ENCODE measurements at regions not wholly inside any gene's neighbourhood (a gene's known extent, or its start where the extent isn't known, plus 50 kb on each side); places are given as distances from the start of the nearest gene placed in this dataset.

DNA sequence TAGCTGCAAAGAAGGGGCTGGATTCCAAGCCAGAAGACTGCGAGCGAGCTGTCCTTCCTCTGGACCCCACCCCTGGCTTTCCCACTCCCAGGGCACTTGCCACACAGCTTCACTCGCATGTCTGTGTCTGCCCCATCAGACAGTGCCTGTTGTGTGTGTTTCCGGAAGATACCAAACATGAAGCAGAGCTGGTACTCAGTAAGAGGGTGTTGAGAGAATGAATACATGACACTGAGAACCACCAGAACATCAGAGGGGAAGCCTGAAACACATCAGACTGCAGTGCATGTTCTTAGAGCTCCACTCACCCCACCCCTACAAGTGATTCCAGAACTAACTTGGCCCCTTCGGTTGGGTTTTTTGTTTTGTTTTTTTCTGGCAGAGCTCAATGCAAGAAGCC is 181.5 kb downstream of the TTC32 start:
- DNase-seq (ENCODE audit: low read depth) = no peak

- DNase-seq (ENCODE audit: low read depth) = no peak
These were observed 182.2 kb downstream of the TTC32 start for GRCh38 chr2:19719540-19719939.

DNA sequence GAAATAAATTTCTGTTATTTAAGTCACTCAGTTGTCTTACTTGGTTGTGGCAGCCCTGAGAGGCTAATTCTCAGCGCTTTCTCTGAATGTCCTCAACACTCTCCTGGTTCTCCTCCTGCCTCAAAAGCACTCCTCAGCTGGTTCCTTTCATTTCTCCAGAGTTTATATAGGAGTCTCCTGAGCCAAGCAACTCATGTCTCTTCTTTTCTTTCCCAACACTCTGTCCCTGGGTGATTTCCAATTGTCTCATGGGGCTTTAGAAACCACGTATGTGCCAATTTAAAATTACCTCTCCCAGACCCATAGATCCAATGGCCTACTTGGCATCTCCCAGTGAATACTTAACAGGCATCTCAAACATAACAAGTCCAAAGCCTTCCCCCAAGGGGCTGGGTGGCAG is 184.3 kb downstream of the TTC32 start:
- no peak for DNase-seq (ENCODE audit: low read depth)

GRCh38 chr2:19714926-19715325 is 186.9 kb downstream of the TTC32 start:
- peak; percentile 36 for DNase-seq (ENCODE audit: low read depth)

DNA sequence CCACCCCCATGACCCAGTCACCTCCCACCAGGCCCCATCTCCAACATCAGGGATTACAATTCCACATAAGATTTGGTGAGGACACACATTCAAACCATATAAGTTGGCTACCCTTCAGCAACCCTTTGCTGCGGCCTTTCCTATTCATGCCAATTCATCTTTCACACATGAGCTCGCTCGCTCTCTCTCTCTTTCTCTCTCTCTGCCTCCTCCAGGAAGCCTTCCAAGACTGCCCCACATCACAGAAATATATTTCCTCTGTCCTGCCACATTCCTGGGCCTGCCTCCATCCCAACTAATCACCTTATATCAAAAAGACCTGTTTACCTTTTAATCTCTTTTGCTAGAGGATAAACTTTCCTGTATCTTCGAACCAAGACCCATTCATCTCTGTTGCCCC is 188.9 kb downstream of the TTC32 start:
- no peak for DNase-seq (ENCODE audit: low read depth)

GRCh38 chr2:19711470-19712372 is 190.1 kb downstream of the TTC32 start:
- DNase-seq (ENCODE audit: low read depth) = peak; percentile 95

GRCh38 chr2:19710230-19710629 is 191.6 kb downstream of the TTC32 start:
- no peak for DNase-seq (ENCODE audit: low read depth)

- no peak for DNase-seq (ENCODE audit: low read depth)
These were observed 192.2 kb downstream of the TTC32 start for GRCh38 chr2:19709553-19709952.

DNA sequence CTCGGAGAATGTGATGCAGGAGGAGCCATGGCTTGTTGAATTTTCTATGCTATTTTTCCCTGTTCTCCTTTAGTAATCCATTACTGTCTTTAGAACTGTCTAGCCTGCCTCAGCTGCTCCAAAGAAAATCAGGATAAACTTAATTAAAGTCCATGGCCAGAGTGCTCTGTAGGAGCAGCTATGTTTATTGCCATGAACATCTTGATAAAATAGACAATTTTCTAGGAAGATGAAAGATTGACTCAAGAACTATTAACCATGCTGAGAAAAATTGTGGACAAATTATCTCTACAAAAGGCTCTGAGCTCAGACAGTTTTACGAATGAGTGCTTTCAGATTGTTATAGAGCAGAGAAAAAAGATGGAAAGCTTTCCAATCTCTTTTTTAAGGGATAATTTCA is 193.0 kb downstream of the TTC32 start:
- no peak for DNase-seq (ENCODE audit: low read depth)

GRCh38 chr2:19706332-19706731 is 195.5 kb downstream of the TTC32 start:
- no peak for DNase-seq (ENCODE audit: low read depth)

- DNase-seq (ENCODE audit: low read depth) = no peak
These were observed 199.5 kb downstream of the TTC32 start for GRCh38 chr2:19702267-19702666.

GRCh38 chr2:19700861-19701585 is 200.8 kb downstream of the TTC32 start:
- no peak for DNase-seq (ENCODE audit: low read depth)

DNA sequence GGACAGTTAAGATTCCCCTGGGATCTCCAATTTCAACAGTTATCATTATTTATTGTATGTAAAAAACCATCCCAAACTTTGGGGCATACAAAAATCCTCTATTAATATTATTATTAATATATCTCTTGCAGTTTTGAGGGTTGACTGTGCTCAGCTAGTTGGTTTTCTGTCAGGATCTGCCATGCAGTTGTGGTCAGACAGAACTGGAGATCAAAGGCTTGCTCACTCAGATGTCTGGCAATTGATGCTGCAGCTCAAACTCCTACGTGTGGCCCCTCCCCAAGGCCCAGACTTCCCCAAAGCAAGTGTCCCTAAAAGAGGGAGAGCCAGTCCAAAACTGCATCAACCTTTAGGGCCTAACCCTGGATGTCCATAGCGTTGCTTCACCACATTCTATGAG is 204.7 kb downstream of the TTC32 start:
- no peak for DNase-seq (ENCODE audit: low read depth)

DNA sequence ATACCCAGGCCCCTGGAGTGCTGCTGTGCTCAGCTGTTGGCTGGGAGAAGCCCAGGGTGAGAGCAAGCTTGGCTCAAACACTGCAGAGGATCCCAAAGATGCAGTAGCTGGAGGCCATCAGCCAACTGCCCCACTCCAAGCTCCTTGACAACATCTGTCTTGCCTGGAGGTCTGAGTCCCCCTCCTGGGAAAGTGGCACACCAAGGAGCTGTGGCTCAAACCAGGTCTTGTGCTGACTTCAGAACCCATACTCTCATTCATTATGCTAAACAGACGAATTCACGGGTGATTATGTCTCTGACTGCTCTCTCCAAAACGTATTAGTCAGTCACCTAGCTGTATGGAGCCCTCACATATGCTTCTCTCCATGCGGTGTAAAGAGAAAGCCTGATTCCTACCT is 206.1 kb downstream of the TTC32 start:
- DNase-seq (ENCODE audit: low read depth) = no peak

DNA sequence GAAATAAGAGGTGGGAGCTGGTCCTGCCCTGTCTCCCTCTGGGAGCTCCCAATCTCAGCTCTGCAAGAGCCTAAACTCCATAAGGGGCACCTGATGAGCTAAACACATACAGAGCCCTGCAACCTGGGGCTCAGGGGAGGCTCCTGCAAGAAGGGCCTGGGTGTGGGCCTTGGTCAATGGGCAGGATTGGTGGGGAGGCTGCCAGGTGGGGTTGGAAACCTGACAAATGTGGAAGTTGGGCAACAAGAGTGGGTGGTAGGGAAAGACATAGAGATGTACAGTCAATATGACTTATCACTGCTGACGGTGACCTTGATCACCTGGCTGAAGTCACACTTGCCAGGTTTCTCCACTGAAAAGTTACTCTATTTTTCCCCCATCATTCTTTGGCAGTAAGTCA is 209.9 kb downstream of the TTC32 start:
- DNase-seq (ENCODE audit: low read depth) = no peak

DNA sequence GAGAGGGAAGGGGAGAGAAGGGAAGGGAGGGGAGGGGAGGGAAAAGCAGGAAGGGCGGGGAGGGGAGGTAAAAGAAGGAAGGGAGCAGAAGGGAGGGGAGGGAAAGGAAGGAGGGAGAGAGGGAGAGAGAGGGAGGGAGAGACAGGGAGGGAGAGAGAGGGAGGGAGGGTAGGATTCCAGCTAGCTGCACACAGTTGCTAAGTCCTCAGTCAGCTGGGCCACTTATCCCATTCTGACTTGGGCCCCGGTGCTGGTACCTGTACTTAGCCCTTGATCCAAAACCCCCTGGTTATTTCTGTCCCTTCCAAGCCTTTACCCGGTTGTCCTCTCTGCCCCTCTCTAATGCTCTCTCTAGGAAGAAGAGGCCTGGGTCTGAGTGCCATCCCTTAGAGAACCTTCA is 211.4 kb downstream of the TTC32 start:
- no peak for DNase-seq (ENCODE audit: low read depth)

- DNase-seq (ENCODE audit: low read depth) = no peak
These were observed 212.1 kb downstream of the TTC32 start for GRCh38 chr2:19689646-19690168.

- no peak for DNase-seq (ENCODE audit: low read depth)
These were observed 213.7 kb downstream of the TTC32 start for GRCh38 chr2:19688059-19688458.

- DNase-seq (ENCODE audit: low read depth) = no peak
These were observed 214.6 kb downstream of the TTC32 start for GRCh38 chr2:19687017-19687659.

- DNase-seq (ENCODE audit: low read depth) = no peak
These were observed 215.3 kb downstream of the TTC32 start for GRCh38 chr2:19686439-19686838.

DNA sequence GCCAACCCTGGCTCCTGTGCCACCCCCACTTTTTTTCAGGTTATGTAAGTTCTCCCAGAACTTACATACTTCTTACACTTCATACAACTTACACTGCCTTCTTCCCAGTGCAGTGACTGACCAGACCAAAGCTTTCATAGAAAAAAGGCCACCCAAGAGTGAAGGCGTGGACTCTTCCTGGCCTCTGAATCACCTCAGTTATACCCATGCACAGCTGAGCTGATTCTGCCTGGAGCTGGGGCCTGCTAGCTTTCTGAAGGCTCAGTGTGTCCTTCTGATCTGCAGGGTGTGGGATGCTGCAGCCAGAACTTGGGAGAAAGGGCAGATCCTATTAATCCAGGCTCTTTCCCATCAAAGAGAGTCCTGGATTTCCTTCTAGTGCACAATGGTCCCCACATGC is 216.1 kb downstream of the TTC32 start:
- DNase-seq (ENCODE audit: low read depth) = no peak

GRCh38 chr2:19684516-19684915 is 217.3 kb downstream of the TTC32 start:
- no peak for DNase-seq (ENCODE audit: low read depth)
